ENCODE measurements at regions not wholly inside any gene's neighbourhood (a gene's known extent, or its start where the extent isn't known, plus 50 kb on each side); places are given as distances from the start of the nearest gene placed in this dataset.

DNA sequence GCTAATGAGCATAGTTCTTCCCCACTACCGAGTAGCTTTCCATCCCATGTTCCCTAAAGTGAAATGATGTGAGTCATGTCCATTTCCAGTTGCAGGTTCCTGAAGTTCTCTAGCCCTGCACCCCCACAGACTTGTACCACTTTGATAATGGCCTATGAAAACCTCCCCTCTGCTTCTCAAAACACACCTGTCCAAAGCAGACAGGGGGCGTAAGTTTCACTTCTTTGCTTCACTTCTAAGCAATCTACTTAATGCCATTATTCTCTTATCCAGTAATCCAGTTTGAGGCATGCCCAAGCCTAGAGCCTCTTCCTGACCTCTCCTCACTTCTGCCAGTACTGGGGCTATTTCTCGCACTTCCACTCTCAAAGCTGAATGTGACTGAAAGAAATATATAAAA lies 305.1 kb downstream of the IGSF11 start:
- WGBS: 68% methylated on average over 2 of the region's 3 CpGs

DNA sequence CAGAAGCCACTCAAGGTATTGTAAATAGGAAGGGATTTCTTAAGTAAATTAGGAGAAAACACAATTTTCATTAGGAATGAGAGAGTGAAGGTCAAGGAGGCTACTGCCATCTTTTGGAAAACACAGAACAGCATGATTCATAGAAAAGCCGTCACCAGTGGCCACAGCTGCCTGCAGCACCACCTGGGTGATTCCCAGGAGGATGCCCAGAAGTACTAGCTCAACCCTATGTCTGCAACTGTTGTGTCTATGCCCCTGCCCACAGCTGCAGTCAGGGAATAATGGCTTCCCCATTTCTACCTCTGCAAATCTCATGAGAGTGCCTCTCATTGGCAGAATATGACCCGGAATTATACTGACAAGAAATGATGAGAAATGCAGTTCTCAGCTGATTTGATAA lies 300.0 kb downstream of the IGSF11 start:
- Histone ChIP-seq H2BK5ac (ENCODE audit: low read depth, low read length, poor library complexity, severe bottlenecking) (no peak overlapping the region), H2BK120ac (ENCODE audit: low read depth, low read length) (no peak overlapping the region), H3K4me3 (ENCODE audit: insufficient read depth in 1 of 2, low read depth in 1 of 2, low read length in 2 of 2) (no peak overlapping the region), H2AK5ac (ENCODE audit: low read length, severe bottlenecking) (no peak overlapping the region), H4K91ac (ENCODE audit: low read length) (no peak overlapping the region), H3K9me3 (ENCODE audit: control insufficient read depth, low read length) (no peaks in the 10 kb centered on the region), H3K18ac (ENCODE audit: low read depth in 1 of 2, low read length in 2 of 2) (no peak overlapping the region), H4K8ac (ENCODE audit: low read length) (no peak overlapping the region), H3K27ac (ENCODE audit: low read length, poor library complexity, severe bottlenecking) (no peak overlapping the region), H3K79me1 (replicated peaks; ENCODE audit: low read length, poor library complexity, severe bottlenecking) (no peaks in the 10 kb centered on the region), H3K4me2 (ENCODE audit: low read length, poor library complexity, severe bottlenecking) (no peak overlapping the region), H3K4me1 (ENCODE audit: control insufficient read depth, insufficient read depth, low read depth, low read length) (no peaks in the 10 kb centered on the region), H3K9ac (ENCODE audit: low read length) (no peak overlapping the region), H3K23ac (ENCODE audit: low read length in 2 of 2) (no peak overlapping the region), H3K27me3 (ENCODE audit: control insufficient read depth in 1 of 2, insufficient read depth in 1 of 2, low read length in 2 of 2) (no peaks in the 10 kb centered on the region), H3K36me3 (ENCODE audit: control insufficient read depth in 1 of 2, insufficient read depth in 2 of 2, low read depth in 1 of 2, low read length in 2 of 2) (no peaks in the 10 kb centered on the region), H2AFZ (ENCODE audit: low read depth, low read length) (no peak overlapping the region), H3K4ac (ENCODE audit: low read depth in 1 of 2, low read length in 2 of 2) (no peak overlapping the region), H2BK12ac (ENCODE audit: low read length in 2 of 2) (no peak overlapping the region), H3K14ac (ENCODE audit: low read length in 2 of 2) (no peak overlapping the region), H2BK15ac (ENCODE audit: low read depth, poor library complexity, severe bottlenecking) (no peak overlapping the region)
- no peak for DNase-seq
- 88% methylated on average over 2 of the region's 2 CpGs for WGBS

More for the DNA sequence above, 305.1 kb downstream of the IGSF11 start:
- H3K27ac ChIP-seq (ENCODE audit: low read length, poor library complexity, severe bottlenecking): no peak overlapping the region
- no peaks in the 10 kb centered on the region for H3K36me3 ChIP-seq (ENCODE audit: control insufficient read depth in 1 of 2, insufficient read depth in 2 of 2, low read depth in 1 of 2, low read length in 2 of 2)
- no peak overlapping the region for H4K91ac ChIP-seq (ENCODE audit: low read length)
- no peak for DNase-seq
- no peak overlapping the region for H2BK15ac ChIP-seq (ENCODE audit: low read depth, poor library complexity, severe bottlenecking)
- no peaks in the 10 kb centered on the region for H3K4me1 ChIP-seq (ENCODE audit: control insufficient read depth, insufficient read depth, low read depth, low read length)
- H2AFZ ChIP-seq (ENCODE audit: low read depth, low read length): no peak overlapping the region
- no peak overlapping the region for H3K14ac ChIP-seq (ENCODE audit: low read length in 2 of 2)
- H3K9ac ChIP-seq (ENCODE audit: low read length): no peak overlapping the region
- no peak overlapping the region for H3K18ac ChIP-seq (ENCODE audit: low read depth in 1 of 2, low read length in 2 of 2)
- H2BK5ac ChIP-seq (ENCODE audit: low read depth, low read length, poor library complexity, severe bottlenecking): no peak overlapping the region
- no peak overlapping the region for H4K8ac ChIP-seq (ENCODE audit: low read length)
- no peak overlapping the region for H3K4ac ChIP-seq (ENCODE audit: low read depth in 1 of 2, low read length in 2 of 2)
- no peaks in the 10 kb centered on the region for H3K27me3 ChIP-seq (ENCODE audit: control insufficient read depth in 1 of 2, insufficient read depth in 1 of 2, low read length in 2 of 2)
- no peak overlapping the region for H2BK120ac ChIP-seq (ENCODE audit: low read depth, low read length)
- H3K4me2 ChIP-seq (ENCODE audit: low read length, poor library complexity, severe bottlenecking): no peak overlapping the region
- H3K23ac ChIP-seq (ENCODE audit: low read length in 2 of 2): no peak overlapping the region
- no peak overlapping the region for H2BK12ac ChIP-seq (ENCODE audit: low read length in 2 of 2)
- H3K79me1 ChIP-seq (replicated peaks; ENCODE audit: low read length, poor library complexity, severe bottlenecking): no peaks in the 10 kb centered on the region
- no peak overlapping the region for H2AK5ac ChIP-seq (ENCODE audit: low read length, severe bottlenecking)
- no peak overlapping the region for H3K4me3 ChIP-seq (ENCODE audit: insufficient read depth in 1 of 2, low read depth in 1 of 2, low read length in 2 of 2)
- no peaks in the 10 kb centered on the region for H3K9me3 ChIP-seq (ENCODE audit: control insufficient read depth, low read length)

DNA sequence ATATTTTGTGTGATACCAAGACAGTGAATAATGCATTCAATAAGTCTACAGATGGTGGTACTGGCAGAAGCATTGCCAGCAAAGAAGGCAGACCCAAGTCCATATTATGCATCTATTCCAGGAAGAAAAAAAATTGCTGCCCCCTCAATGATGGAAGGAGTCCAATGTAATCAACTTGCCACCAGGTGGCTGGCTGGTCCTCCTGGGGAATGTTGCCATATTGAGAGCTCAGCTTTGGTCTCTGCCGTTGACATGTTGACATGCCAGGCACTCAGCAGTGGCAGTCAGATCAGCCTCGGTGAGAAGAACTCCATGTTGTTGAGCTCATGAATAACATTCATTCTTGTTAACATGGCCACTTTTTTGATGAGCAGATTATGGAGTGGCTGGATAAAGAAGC lies 298.5 kb downstream of the IGSF11 start:
- Histone ChIP-seq H4K8ac (ENCODE audit: low read length) (no peak overlapping the region), H2BK5ac (ENCODE audit: low read depth, low read length, poor library complexity, severe bottlenecking) (no peak overlapping the region), H3K27ac (ENCODE audit: low read length, poor library complexity, severe bottlenecking) (no peak overlapping the region), H3K9ac (ENCODE audit: low read length) (no peak overlapping the region), H2AK5ac (ENCODE audit: low read length, severe bottlenecking) (no peak overlapping the region), H3K4me3 (ENCODE audit: insufficient read depth in 1 of 2, low read depth in 1 of 2, low read length in 2 of 2) (no peak overlapping the region), H3K23ac (ENCODE audit: low read length in 2 of 2) (no peak overlapping the region), H3K36me3 (ENCODE audit: control insufficient read depth in 1 of 2, insufficient read depth in 2 of 2, low read depth in 1 of 2, low read length in 2 of 2) (no peaks in the 10 kb centered on the region), H2BK120ac (ENCODE audit: low read depth, low read length) (no peak overlapping the region), H3K27me3 (ENCODE audit: control insufficient read depth in 1 of 2, insufficient read depth in 1 of 2, low read length in 2 of 2) (no peaks in the 10 kb centered on the region), H3K14ac (ENCODE audit: low read length in 2 of 2) (no peak overlapping the region), H3K4me2 (ENCODE audit: low read length, poor library complexity, severe bottlenecking) (no peak overlapping the region), H3K4me1 (ENCODE audit: control insufficient read depth, insufficient read depth, low read depth, low read length) (no peaks in the 10 kb centered on the region), H3K9me3 (ENCODE audit: control insufficient read depth, low read length) (peaks cover 4% of the 10 kb centered on the region), H3K18ac (ENCODE audit: low read depth in 1 of 2, low read length in 2 of 2) (no peak overlapping the region), H2BK12ac (ENCODE audit: low read length in 2 of 2) (no peak overlapping the region), H3K79me1 (replicated peaks; ENCODE audit: low read length, poor library complexity, severe bottlenecking) (no peaks in the 10 kb centered on the region), H2AFZ (ENCODE audit: low read depth, low read length) (no peak overlapping the region), H2BK15ac (ENCODE audit: low read depth, poor library complexity, severe bottlenecking) (no peak overlapping the region), H3K4ac (ENCODE audit: low read depth in 1 of 2, low read length in 2 of 2) (no peak overlapping the region), H4K91ac (ENCODE audit: low read length) (no peak overlapping the region)
- WGBS: 77% methylated on average over 2 of the region's 2 CpGs
- no peak for DNase-seq

DNA sequence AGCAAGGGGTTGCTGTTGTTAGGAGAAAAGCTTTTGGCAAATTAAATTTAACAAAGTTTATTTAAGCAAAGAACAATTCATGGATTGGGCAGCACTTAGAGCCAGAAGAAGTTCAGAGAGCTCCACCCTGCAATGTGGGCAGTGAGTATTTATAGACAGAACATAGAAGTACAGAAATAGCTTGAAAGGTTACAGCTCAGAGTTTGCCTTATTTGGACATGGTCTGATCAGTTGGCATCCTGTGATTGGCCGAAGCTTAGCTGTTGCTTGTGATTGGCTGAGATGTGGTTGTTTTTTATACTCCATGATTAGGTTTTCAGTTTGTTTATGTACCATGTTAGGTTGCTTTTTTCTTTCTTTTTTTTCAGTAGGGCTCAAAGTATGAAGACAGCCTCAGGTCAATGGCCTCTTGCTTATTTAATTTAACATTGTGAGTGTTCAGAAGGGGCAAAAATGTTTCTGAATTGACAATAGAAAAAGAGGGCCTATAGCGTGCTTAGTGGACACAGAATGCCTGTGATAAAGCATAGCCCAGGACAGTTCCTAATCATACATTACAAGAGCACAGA lies 293.8 kb downstream of the IGSF11 start:
- WGBS: 81% methylated on average over 2 of the region's 2 CpGs
- H2AK5ac ChIP-seq (ENCODE audit: low read length, severe bottlenecking): no peak overlapping the region
- no peak overlapping the region for H2BK120ac ChIP-seq (ENCODE audit: low read depth, low read length)

More for the DNA sequence above, 293.8 kb downstream of the IGSF11 start:
- Histone ChIP-seq H2AFZ (ENCODE audit: low read depth, low read length) (no peak overlapping the region), H3K36me3 (ENCODE audit: control insufficient read depth in 1 of 2, insufficient read depth in 2 of 2, low read depth in 1 of 2, low read length in 2 of 2) (no peaks in the 10 kb centered on the region), H3K4ac (ENCODE audit: low read depth in 1 of 2, low read length in 2 of 2) (no peak overlapping the region), H2BK15ac (ENCODE audit: low read depth, poor library complexity, severe bottlenecking) (no peak overlapping the region), H3K4me3 (ENCODE audit: insufficient read depth in 1 of 2, low read depth in 1 of 2, low read length in 2 of 2) (no peak overlapping the region), H3K14ac (ENCODE audit: low read length in 2 of 2) (no peak overlapping the region), H3K4me2 (ENCODE audit: low read length, poor library complexity, severe bottlenecking) (no peak overlapping the region), H3K27me3 (ENCODE audit: control insufficient read depth in 1 of 2, insufficient read depth in 1 of 2, low read length in 2 of 2) (no peaks in the 10 kb centered on the region), H3K9ac (ENCODE audit: low read length) (no peak overlapping the region), H3K23ac (ENCODE audit: low read length in 2 of 2) (no peak overlapping the region), H4K91ac (ENCODE audit: low read length) (no peak overlapping the region), H3K27ac (ENCODE audit: low read length, poor library complexity, severe bottlenecking) (no peak overlapping the region), H4K8ac (ENCODE audit: low read length) (no peak overlapping the region), H2BK12ac (ENCODE audit: low read length in 2 of 2) (no peak overlapping the region), H3K4me1 (ENCODE audit: control insufficient read depth, insufficient read depth, low read depth, low read length) (no peaks in the 10 kb centered on the region), H3K79me1 (replicated peaks; ENCODE audit: low read length, poor library complexity, severe bottlenecking) (no peaks in the 10 kb centered on the region), H3K9me3 (ENCODE audit: control insufficient read depth, low read length) (peaks cover 8% of the 10 kb centered on the region), H3K18ac (ENCODE audit: low read depth in 1 of 2, low read length in 2 of 2) (no peak overlapping the region), H2BK5ac (ENCODE audit: low read depth, low read length, poor library complexity, severe bottlenecking) (no peak overlapping the region)
- no peak for DNase-seq

All from mesenchymal stem cell (in vitro differentiated cells and primary cell).